Adipocyte (in vitro differentiated cells): ENCODE measurements at regions not wholly inside any gene's neighbourhood (a gene's known extent, or its start where the extent isn't known, plus 50 kb on each side); places are given as distances from the start of the nearest gene placed in this dataset.
A peak's percentile ranks its signal among the peaks of the same experiment; 100 is the strongest.

ENCODE experiments used
- DNase-seq: peaks from one replicate; pipeline ENCODE4 v3.0.0-alpha.2; 2015; ENCODE audit warnings: low read depth
- H3K27me3 ChIP-seq: replicated peaks from 2 replicates; pipeline ENCODE4 v1.7.0; 2013; ENCODE audit warnings: mild to moderate bottlenecking, low read length, moderate library complexity; ENCODE audit not compliant: control insufficient read depth, insufficient read depth
- H3K36me3 ChIP-seq: 2 replicates; pipeline ENCODE4 v1.7.0; 2013; ENCODE audit warnings: low read length, mild to moderate bottlenecking, moderate library complexity; ENCODE audit not compliant: control insufficient read depth, insufficient read depth, severe bottlenecking
- H3K4me1 ChIP-seq: 2 replicates; pipeline ENCODE4 v1.7.0; 2013; ENCODE audit warnings: mild to moderate bottlenecking, low read length, moderate library complexity; ENCODE audit not compliant: control insufficient read depth, insufficient read depth
- H3K4me3 ChIP-seq: 2 replicates; pipeline ENCODE4 v1.7.0; 2013; ENCODE audit warnings: mild to moderate bottlenecking, low read length, moderate library complexity
- H3K9ac ChIP-seq: 2 replicates; pipeline ENCODE4 v1.7.0; 2013; ENCODE audit warnings: mild to moderate bottlenecking, low read length, moderate library complexity
- H3K9me3 ChIP-seq: 2 replicates; pipeline ENCODE4 v1.7.0; 2013; ENCODE audit warnings: mild to moderate bottlenecking, low read length, moderate library complexity; ENCODE audit not compliant: control insufficient read depth

DNA sequence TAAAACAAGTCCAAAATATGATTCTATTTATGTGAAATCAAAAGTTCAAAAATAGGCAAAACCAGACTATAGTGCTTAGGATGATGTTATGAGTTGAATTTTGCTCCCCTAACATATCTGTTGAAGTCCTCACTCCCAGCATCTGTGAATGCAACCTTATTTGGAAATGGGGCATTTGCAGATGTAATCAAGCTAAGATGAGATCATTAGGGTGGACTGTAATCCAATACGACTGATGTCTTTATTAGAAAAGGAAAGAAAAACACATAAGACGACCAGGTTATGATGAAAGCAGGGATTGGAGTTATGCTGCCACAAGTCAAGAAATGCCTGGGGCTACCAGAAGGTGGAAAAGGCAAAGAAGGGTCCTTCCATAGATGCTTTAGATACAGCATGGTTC, 110.5 kb upstream of the CCDC39 start:
- no peak for DNase-seq
- Histone ChIP-seq H3K4me3 (no peak overlapping the region), H3K36me3 (no peaks in the 10 kb centered on the region), H3K4me1 (no peaks in the 10 kb centered on the region), H3K9me3 (no peaks in the 10 kb centered on the region), H3K9ac (no peak overlapping the region), H3K27me3 (no peaks in the 10 kb centered on the region)

DNA sequence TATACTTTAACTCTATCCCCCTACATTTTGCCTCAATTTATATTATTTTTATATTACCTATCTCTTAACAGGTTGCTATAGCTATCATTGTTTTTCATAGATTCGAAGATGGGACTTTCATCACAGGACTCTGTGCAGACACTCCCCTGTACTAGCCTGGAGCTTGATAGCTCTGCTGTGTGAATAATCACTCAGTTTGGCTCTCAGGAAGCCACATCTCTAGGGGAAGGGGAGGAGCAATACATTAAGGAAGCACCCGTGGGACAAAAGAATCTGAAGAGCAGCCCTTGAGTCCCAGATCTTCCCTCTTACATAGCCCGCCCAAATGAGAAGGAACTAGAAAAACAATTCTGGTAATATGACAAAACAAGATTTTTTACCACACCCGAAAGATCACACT, 114.3 kb upstream of the FXR1 start:
- no peak for DNase-seq
- no peak overlapping the region for H3K4me3 ChIP-seq
- H3K9me3 ChIP-seq, result no peaks in the 10 kb centered on the region
- no peaks in the 10 kb centered on the region for H3K36me3 ChIP-seq
- H3K9ac ChIP-seq, result no peak overlapping the region
- no peaks in the 10 kb centered on the region for H3K27me3 ChIP-seq
- H3K4me1 ChIP-seq, result peaks cover 2% of the 10 kb centered on the region

DNA sequence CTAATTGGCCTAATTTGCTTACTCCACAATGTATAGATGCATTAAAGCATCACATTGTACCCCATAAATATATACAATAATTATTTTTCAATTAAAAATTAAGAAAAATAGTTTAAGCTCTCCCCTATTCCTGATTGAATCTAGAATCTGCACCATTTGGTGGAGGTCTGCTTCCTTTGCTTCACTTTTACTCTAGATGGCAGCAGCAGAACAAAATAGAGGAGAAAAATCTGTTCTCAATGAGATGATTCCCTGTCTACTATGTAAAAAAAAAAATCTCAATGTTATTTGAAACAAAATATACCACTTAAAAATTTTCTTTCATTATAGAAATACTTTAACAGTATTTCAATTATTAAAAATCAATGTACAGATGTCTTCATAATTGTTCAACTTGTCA, 109.6 kb upstream of the FXR1 start:
- no peak overlapping the region for H3K4me3 ChIP-seq
- H3K9ac ChIP-seq, result no peak overlapping the region
- no peaks in the 10 kb centered on the region for H3K9me3 ChIP-seq
- peaks cover 15% of the 10 kb centered on the region for H3K4me1 ChIP-seq
- peak; percentile 58 for DNase-seq
- no peaks in the 10 kb centered on the region for H3K27me3 ChIP-seq
- H3K36me3 ChIP-seq, result no peaks in the 10 kb centered on the region

DNA sequence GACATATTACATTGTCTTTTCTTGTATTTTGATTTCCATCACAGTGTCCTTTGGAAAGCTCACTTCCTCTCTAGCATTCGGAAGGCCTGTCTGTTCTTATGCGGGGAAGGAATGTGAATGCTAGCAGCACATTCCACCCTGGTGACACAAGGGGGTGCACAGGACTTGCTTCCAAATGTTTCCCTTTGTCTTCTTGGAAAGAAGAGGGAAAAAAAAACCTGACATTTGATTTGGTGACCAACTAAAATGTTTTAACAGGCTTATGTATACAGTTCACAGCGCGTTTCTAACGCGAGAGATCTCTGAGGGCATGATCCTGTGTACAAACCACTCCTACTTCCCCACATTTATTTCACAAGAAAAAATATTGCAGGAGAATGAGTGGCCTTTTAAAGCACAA, 107.6 kb upstream of the FXR1 start:
- Histone ChIP-seq H3K4me1 (peaks cover 19% of the 10 kb centered on the region), H3K9me3 (no peaks in the 10 kb centered on the region), H3K36me3 (no peaks in the 10 kb centered on the region), H3K27me3 (no peaks in the 10 kb centered on the region), H3K9ac (peak overlapping the region; percentile 59), H3K4me3 (peak overlapping the region; percentile 65)
- DNase-seq, result peak; percentile 50

DNA sequence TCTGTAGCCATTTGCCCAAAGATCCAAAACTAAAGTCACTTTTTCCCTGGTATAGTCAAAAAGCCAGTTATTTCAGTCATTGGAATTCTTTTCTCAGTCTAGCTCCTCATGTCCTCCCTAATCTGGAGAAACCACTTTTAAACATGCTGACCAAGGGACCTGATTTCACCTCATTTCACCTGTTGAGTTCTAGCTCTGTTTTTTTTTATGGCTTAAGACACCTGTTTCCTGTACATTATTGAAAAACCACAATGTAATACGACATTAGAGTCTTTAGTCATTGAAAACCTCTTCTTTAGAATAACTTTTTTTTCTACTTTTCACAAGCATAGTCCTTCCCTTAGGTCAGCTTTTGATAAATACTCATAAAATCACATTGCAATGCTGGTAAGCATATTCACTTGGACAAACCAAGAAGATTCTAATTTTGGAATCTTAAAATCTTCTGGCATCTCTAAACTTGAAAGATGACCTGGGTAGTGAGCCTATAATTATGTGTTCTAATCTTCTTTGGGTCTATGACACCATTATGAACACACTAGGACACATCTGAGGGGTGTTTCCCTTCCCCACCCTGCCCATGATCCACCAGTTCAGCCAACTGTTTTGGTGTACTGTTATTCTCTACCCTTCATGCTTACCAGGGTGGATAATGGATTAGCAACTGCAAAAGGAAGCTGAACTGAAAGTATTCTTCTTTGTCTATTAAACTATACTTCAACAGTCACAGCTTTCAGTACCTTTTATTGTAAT, 103.5 kb upstream of the FXR1 start:
- Histone ChIP-seq H3K9me3 (no peaks in the 10 kb centered on the region), H3K27me3 (no peaks in the 10 kb centered on the region), H3K4me3 (no peak overlapping the region), H3K36me3 (no peaks in the 10 kb centered on the region), H3K4me1 (peaks cover 19% of the 10 kb centered on the region), H3K9ac (no peak overlapping the region)
- no peak for DNase-seq

DNA sequence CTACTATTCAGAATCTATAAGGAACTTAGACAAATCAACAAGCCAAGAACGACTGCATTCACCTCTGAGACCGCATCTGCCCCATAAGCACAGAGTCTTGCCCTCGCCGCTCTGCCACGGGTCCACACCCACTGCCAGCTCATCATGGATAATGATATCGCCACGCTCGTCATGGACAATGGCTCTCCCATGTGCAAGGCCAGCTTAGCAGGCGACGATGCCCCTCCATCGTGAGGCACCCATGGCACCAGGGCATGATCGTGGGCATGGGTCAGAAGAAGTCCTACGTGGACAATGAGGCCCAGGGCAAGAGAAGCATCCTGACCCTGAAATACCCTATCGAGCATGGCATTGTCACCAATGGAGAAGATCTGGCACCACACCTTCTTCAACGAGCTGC, 92.1 kb upstream of the FXR1 start:
- no peaks in the 10 kb centered on the region for H3K27me3 ChIP-seq

DNA sequence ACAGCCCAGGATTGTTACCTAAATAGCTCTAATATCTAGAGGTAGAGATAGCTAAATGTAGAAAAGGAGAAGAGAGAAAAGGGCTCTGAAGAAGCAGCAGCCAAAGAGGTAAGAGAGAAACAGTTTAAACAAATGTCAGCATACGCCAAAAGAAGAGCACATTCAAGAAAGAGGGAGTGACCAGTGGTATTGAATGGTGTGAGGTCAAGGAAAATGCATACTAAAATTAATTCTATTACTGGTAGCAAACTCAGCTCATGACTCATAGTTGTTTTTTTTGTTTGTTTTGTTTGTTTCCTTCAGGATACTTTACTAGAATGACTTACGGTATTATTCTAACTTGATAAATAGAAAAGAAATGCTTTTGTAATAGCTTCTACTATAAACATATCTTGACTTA, 86.5 kb upstream of the FXR1 start:
- Histone ChIP-seq H3K36me3 (no peaks in the 10 kb centered on the region), H3K27me3 (no peaks in the 10 kb centered on the region), H3K4me3 (no peak overlapping the region), H3K9me3 (no peaks in the 10 kb centered on the region), H3K9ac (no peak overlapping the region), H3K4me1 (peaks cover 4% of the 10 kb centered on the region)
- DNase-seq, result no peak

More for the DNA sequence above, 92.1 kb upstream of the FXR1 start:
- no peak overlapping the region for H3K9ac ChIP-seq
- no peaks in the 10 kb centered on the region for H3K9me3 ChIP-seq
- no peak for DNase-seq
- H3K4me1 ChIP-seq, result no peaks in the 10 kb centered on the region
- no peaks in the 10 kb centered on the region for H3K36me3 ChIP-seq
- H3K4me3 ChIP-seq, result no peak overlapping the region

DNA sequence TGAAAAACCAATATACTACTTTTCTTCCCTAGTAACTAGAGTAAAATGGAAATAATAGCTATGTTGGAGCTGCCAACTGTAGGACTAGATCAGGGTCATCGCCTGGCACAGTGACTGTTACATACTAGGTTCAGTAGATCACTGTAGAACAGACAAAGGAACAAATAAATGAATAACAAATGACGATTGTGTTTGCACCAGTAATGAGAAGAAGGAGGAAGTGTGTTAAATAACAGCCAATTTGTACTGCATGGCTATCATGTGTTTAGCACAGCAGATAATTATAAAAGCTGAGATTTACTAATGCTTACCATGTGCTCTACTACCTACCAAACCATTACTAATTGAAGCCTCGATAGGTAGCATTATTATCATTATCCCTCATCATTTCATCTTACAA, 85.3 kb upstream of the FXR1 start:
- no peaks in the 10 kb centered on the region for H3K9me3 ChIP-seq
- H3K9ac ChIP-seq, result no peak overlapping the region
- no peak for DNase-seq
- H3K4me1 ChIP-seq, result peaks cover 4% of the 10 kb centered on the region
- H3K27me3 ChIP-seq, result no peaks in the 10 kb centered on the region
- H3K36me3 ChIP-seq, result no peaks in the 10 kb centered on the region
- H3K4me3 ChIP-seq, result no peak overlapping the region

DNA sequence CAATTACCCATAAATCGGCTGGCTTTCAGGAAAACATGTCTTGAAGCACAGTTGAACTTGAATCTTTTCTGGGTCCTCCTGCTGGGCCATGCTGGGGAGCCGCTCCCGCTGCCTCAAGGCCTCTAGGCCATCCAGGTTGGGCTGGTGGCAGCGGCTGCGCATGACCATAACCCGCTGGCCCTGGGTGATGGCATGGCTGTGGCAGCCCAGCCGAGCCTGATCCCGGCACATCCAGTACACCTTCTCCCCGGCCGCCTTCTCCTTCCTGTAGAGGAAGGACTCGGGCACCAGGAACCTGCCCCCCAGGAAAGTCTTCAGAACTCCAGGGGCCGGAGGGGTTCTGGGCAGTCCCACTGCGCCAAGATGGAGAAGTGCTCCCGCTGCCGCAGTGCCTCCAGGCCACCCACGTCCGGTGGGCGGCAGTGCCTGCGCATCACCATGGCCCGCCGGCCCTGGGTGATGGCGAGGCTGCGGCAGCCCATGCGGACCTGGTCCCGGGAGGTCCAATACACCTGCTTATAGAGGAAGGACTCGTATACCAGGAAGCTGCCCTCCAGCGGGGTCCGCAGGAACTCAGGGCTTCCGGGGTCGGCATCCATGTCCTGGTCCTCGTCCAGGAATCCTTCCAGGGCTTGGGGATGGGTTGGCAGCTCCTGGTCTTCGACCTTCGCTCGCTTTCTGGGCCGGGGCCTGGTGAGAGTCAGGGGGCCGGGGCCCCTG, 84.3 kb upstream of the FXR1 start:
- H3K36me3 ChIP-seq, result no peaks in the 10 kb centered on the region
- H3K4me3 ChIP-seq, result no peak overlapping the region
- no peaks in the 10 kb centered on the region for H3K27me3 ChIP-seq
- H3K4me1 ChIP-seq, result peaks cover 4% of the 10 kb centered on the region
- H3K9ac ChIP-seq, result no peak overlapping the region
- no peak for DNase-seq
- H3K9me3 ChIP-seq, result no peaks in the 10 kb centered on the region

DNA sequence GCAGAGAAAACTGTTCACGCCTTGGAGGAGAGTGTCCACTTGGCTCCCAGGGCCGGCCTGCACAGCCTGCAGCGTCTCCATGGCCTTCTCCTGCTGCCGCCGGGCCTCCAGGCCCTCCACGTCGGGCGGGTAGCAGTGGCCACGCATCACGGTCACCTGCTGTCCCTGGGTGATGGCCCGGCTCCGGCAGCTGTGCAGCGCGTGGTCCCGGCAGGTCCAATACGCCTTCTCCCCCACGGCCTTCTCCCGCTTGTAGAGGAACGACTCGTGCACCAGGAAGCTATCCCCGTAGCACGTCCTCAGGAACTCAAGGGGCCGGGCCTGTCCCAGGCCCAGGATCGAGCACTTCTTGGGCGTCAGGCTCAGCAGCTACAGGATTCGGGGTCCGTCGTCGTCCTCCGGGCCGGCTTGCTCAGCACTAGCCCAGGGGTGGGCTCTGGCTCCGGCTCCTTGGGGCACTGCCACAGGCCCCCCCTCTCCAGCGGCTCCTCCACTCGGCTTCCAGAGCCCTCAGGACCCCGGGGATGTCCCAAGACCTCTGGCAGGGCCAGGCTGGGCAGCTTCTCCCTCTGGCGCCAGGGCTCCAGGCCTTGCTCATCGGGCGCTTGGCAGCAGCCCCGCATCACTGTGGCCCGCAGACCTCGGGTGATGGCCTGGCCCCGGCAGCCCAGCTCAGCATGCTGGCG, 83.6 kb upstream of the FXR1 start:
- no peak for DNase-seq
- H3K9ac ChIP-seq, result no peak overlapping the region
- H3K4me3 ChIP-seq, result no peak overlapping the region
- peaks cover 4% of the 10 kb centered on the region for H3K4me1 ChIP-seq
- no peaks in the 10 kb centered on the region for H3K36me3 ChIP-seq
- H3K9me3 ChIP-seq, result no peaks in the 10 kb centered on the region
- no peaks in the 10 kb centered on the region for H3K27me3 ChIP-seq
